GM21390 (cell line): ENCODE measurements at regions not wholly inside any gene's neighbourhood (a gene's known extent, or its start where the extent isn't known, plus 50 kb on each side); places are given as distances from the start of the nearest gene placed in this dataset.
"Not testable (repeated sequence)": the region's sequence is repeated elsewhere in the genome, so short reads cannot be mapped to it uniquely, and the experiment has no call there.

Source experiments
- ATAC-seq: cut with Tn5 transposase; IDR thresholded peaks from one replicate; pipeline ENCODE4 v1.9.1; 2021; ENCODE audit not compliant: unreplicated experiment

GRCh38 chr14:25440382-25440781, 390.4 kb upstream of the STXBP6 start:
- ATAC-seq = not testable (repeated sequence)

GRCh38 chr14:25436906-25437305, 387.0 kb upstream of the STXBP6 start:
- ATAC-seq = no peak

GRCh38 chr14:25436288-25436875, 386.4 kb upstream of the STXBP6 start:
- ATAC-seq = no peak

GRCh38 chr14:25431211-25432076, 381.5 kb upstream of the STXBP6 start:
- ATAC-seq = no peak

GRCh38 chr14:25430808-25431207, 380.9 kb upstream of the STXBP6 start:
- no peak for ATAC-seq

GRCh38 chr14:25412998-25413397, 363.1 kb upstream of the STXBP6 start:
- no peak for ATAC-seq

GRCh38 chr14:25411781-25412757, 362.1 kb upstream of the STXBP6 start:
- no peak for ATAC-seq

GRCh38 chr14:25406818-25407217, 356.9 kb upstream of the STXBP6 start:
- ATAC-seq = no peak

- peak; percentile 74 for ATAC-seq
These were observed 350.8 kb upstream of the STXBP6 start for GRCh38 chr14:25400607-25401206.

- no peak for ATAC-seq
These were observed 346.2 kb upstream of the STXBP6 start for GRCh38 chr14:25396128-25396527.

- ATAC-seq = no peak
These were observed 344.9 kb upstream of the STXBP6 start for GRCh38 chr14:25394791-25395391.

- no peak for ATAC-seq
These were observed 344.4 kb upstream of the STXBP6 start for GRCh38 chr14:25394356-25394755.

GRCh38 chr14:25389948-25390347, 340.0 kb upstream of the STXBP6 start:
- ATAC-seq = no peak

GRCh38 chr14:25381498-25381897, 331.6 kb upstream of the STXBP6 start:
- no peak for ATAC-seq

- ATAC-seq = no peak
These were observed 325.7 kb upstream of the STXBP6 start for GRCh38 chr14:25375639-25376038.

GRCh38 chr14:25371068-25371467, 321.1 kb upstream of the STXBP6 start:
- ATAC-seq = no peak

GRCh38 chr14:25370057-25370456, 320.1 kb upstream of the STXBP6 start:
- not testable (repeated sequence) for ATAC-seq

- no peak for ATAC-seq
These were observed 308.4 kb upstream of the STXBP6 start for GRCh38 chr14:25358330-25358729.

- no peak for ATAC-seq
These were observed 301.3 kb upstream of the STXBP6 start for GRCh38 chr14:25351269-25351668.

- no peak for ATAC-seq
These were observed 300.9 kb upstream of the STXBP6 start for GRCh38 chr14:25350802-25351201.

GRCh38 chr14:25350021-25350420, 300.1 kb upstream of the STXBP6 start:
- ATAC-seq = no peak
